Upper lobe of right lung (tissue), 1 donor: ENCODE measurements at regions not wholly inside any gene's neighbourhood (a gene's known extent, or its start where the extent isn't known, plus 50 kb on each side); places are given as distances from the start of the nearest gene placed in this dataset.
A peak's percentile ranks its signal among the peaks of the same experiment; 100 is the strongest.

ENCODE experiments used
- ATAC-seq: fragments of 200-7000 bp; cut with Tn5 transposase; one replicate; pipeline ENCODE4 v1.9.1; 2020; ENCODE audit warnings: mild to moderate bottlenecking, moderate library complexity
- DNase-seq: peaks from one replicate; pipeline ENCODE4 v3.0.0-alpha.2; 2020
- H3K27ac ChIP-seq: fragments of 200-600 bp; one replicate; pipeline ENCODE4 v1.8.0; 2022
- H3K27me3 ChIP-seq: fragments of 200-600 bp; one replicate; pipeline ENCODE4 v1.8.0; 2022; ENCODE audit warnings: mild to moderate bottlenecking
- H3K36me3 ChIP-seq: fragments of 200-600 bp; one replicate; pipeline ENCODE4 v1.8.0; 2022
- H3K4me1 ChIP-seq: fragments of 200-600 bp; one replicate; pipeline ENCODE4 v1.8.0; 2022
- H3K4me3 ChIP-seq: fragments of 200-600 bp; one replicate; pipeline ENCODE4 v1.8.0; 2022; ENCODE audit warnings: mild to moderate bottlenecking
- H3K9me3 ChIP-seq: fragments of 200-600 bp; one replicate; pipeline ENCODE4 v1.8.0; 2022
- intact Hi-C: fragments of 100-400 bp; cut with DNase I; formaldehyde crosslinking; loops from one replicate; pipeline ENCODE4 v1.11.0; 2022
- TF ChIP-seq, protein P1 (sequence below): fragments of 200-600 bp; IDR thresholded peaks from one replicate; pipeline ENCODE4 v1.8.0; 2022; ENCODE audit warnings: antibody characterized with exemption
- donor health status: DM: no; HTN: yes; CAD: no; lungs with severe emphysema.

DNA sequence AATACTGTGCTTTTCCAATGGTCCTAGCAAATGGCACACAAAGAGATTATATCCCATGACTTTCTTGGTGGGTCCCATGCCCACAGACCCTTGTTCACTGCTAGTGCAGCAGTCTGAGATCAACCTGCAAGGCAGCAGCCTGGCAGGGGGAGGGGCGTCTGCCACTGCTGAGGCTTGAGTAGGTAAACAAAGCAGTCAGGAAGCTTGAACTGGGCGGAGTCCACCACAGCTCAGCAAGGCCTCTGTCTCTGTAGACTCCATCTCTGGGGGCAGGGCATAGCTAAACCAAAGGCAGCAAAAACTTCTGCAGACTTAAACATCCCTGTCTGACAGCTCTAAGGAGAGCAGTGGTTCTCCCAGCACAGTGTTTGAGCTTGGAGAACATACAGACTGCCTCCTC, 82.9 kb downstream of the ZNF737 start:
- TF ChIP-seq, protein P1, sequence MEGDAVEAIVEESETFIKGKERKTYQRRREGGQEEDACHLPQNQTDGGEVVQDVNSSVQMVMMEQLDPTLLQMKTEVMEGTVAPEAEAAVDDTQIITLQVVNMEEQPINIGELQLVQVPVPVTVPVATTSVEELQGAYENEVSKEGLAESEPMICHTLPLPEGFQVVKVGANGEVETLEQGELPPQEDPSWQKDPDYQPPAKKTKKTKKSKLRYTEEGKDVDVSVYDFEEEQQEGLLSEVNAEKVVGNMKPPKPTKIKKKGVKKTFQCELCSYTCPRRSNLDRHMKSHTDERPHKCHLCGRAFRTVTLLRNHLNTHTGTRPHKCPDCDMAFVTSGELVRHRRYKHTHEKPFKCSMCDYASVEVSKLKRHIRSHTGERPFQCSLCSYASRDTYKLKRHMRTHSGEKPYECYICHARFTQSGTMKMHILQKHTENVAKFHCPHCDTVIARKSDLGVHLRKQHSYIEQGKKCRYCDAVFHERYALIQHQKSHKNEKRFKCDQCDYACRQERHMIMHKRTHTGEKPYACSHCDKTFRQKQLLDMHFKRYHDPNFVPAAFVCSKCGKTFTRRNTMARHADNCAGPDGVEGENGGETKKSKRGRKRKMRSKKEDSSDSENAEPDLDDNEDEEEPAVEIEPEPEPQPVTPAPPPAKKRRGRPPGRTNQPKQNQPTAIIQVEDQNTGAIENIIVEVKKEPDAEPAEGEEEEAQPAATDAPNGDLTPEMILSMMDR = no peak
- Histone ChIP-seq H3K27me3 (no peaks in the 10 kb centered on the region), H3K4me1 (no peaks in the 10 kb centered on the region), H3K9me3 (no peaks in the 10 kb centered on the region), H3K36me3 (no peaks in the 10 kb centered on the region), H3K27ac (no peak overlapping the region), H3K4me3 (no peak overlapping the region)
- DNase-seq (no peak), ATAC-seq (no peak)
- intact Hi-C loops = no loop called here

DNA sequence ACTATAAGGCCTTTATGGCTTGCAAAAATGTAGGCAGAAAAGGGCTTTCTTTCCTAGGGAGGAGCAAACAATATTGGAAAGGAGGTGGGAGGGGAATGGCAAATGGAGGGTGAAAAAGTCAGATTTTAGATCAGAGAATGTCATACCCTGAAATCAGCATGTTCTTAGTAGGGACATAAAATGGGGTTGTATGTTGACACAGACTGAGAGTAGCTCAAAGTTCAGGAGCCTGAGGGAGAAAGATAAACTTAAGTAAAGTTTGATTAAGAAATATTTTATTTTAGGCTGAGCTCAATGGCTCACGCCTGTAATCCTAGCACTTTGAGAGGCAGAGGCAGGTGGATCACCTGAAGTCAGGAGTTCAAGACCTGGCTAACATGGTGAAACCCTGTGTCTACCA, 83.8 kb downstream of the ZNF737 start:
- no peaks in the 10 kb centered on the region for H3K36me3 ChIP-seq
- no peak for ATAC-seq
- H3K9me3 ChIP-seq = no peaks in the 10 kb centered on the region
- intact Hi-C loops = no loop called here
- H3K4me1 ChIP-seq = no peaks in the 10 kb centered on the region
- H3K27me3 ChIP-seq = no peaks in the 10 kb centered on the region
- no peak for DNase-seq
- H3K4me3 ChIP-seq = no peak overlapping the region
- no peak overlapping the region for H3K27ac ChIP-seq
- TF ChIP-seq, protein P1 = no peak

DNA sequence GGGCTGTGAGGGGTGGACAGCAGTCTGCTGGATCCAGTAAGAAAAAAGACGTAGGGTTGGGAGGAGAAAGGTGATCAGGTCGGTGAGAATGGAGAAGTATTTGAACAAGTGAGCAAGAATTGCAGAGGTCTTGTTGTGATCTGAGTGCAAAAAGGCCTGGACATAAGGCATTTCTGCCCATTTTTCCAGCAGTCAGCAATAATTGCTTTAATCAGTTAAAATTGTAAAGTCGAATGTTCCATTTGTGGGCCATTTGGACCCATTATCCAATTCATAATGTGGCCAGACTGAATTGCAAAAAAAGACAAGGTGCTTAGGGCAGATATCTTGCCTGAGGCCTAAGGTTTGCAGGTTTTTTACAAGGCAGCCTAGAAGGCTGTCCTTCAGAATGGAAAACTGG, 86.1 kb downstream of the ZNF737 start:
- no peak overlapping the region for H3K27ac ChIP-seq
- no peaks in the 10 kb centered on the region for H3K27me3 ChIP-seq
- no peaks in the 10 kb centered on the region for H3K36me3 ChIP-seq
- ATAC-seq (no peak), DNase-seq (no peak)
- H3K4me3 ChIP-seq = no peak overlapping the region
- no peaks in the 10 kb centered on the region for H3K4me1 ChIP-seq
- TF ChIP-seq, protein P1 = no peak
- intact Hi-C loops = no loop called here
- H3K9me3 ChIP-seq = no peaks in the 10 kb centered on the region

DNA sequence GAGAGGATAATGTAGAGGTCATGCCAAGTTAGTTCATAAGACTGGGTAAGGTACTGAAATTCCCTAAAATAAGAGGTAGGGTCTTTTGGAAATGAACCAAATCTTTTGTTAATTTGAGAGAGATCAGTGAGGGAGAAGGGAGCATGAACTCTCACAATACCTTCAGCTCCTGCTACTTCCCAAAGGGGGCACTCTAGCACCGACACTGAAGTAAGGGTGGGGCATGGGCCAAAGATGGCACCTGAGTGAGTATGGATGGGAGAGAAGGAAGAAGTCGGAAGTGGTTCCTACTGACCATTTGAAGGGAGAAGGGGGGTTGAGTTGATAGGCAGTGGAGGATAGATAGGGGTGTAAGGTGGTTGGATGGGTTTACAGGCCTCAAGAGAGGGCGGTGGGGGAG, 86.6 kb downstream of the ZNF737 start:
- Histone ChIP-seq H3K4me3 (no peak overlapping the region), H3K9me3 (no peaks in the 10 kb centered on the region), H3K36me3 (no peaks in the 10 kb centered on the region), H3K27me3 (no peaks in the 10 kb centered on the region), H3K4me1 (no peaks in the 10 kb centered on the region), H3K27ac (no peak overlapping the region)
- TF ChIP-seq, protein P1 = no peak
- ATAC-seq (no peak), DNase-seq (no peak)
- intact Hi-C loops = no loop called here

DNA sequence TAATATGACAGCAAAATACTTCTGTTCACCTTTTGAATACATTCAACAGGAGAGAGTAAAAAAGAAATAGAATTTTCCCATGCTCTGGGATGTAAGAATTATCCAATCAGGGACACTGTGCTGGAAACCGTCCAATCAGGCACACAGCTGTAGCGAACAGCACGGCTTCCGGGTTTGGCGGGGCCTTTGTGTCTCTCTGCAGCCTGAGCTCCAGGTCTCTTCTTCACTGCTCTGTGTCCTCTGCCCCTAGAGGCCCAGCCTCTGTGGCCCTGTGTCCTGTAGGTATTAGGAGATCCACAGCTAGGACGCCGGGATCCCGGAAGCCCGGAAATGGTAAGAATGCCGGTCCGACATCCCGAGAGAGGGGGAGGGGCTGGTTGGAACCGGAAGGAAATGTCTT, 92.7 kb downstream of the ZNF737 start:
- H3K27me3 ChIP-seq = no peaks in the 10 kb centered on the region
- H3K36me3 ChIP-seq = no peaks in the 10 kb centered on the region
- intact Hi-C loops = no loop called here
- TF ChIP-seq, protein P1 = no peak
- no peak overlapping the region for H3K4me3 ChIP-seq
- no peaks in the 10 kb centered on the region for H3K9me3 ChIP-seq
- H3K4me1 ChIP-seq = peaks cover 5% of the 10 kb centered on the region
- no peak overlapping the region for H3K27ac ChIP-seq
- DNase-seq = no peak
- ATAC-seq = no peak

DNA sequence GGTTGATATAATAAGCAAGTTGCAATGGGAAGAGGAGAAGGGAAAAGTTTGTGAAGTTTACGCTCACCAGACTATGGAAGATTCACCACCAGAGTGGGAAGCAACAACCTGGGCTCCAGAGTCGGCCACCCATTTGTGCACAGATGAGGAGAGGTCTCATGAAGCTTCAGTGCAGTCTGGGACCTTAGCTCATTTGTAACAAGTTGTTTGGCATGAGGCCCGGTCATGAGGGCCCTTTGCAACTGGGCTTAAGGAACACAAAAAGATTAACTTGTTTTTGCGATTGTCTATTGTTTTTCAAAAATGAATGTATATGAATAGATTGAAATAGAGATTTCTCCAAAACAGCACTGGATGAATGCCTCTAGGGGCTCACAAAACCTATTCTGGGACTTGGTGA, 94.2 kb downstream of the ZNF737 start:
- peaks cover 5% of the 10 kb centered on the region for H3K4me1 ChIP-seq
- intact Hi-C loops = no loop called here
- no peak for ATAC-seq
- H3K4me3 ChIP-seq = peak overlapping the region; percentile 13
- H3K27me3 ChIP-seq = no peaks in the 10 kb centered on the region
- DNase-seq = no peak
- H3K36me3 ChIP-seq = no peaks in the 10 kb centered on the region
- TF ChIP-seq, protein P1 = no peak
- H3K9me3 ChIP-seq = no peaks in the 10 kb centered on the region
- H3K27ac ChIP-seq = no peak overlapping the region
